PC-9 (cell line): ENCODE measurements at regions not wholly inside any gene's neighbourhood (a gene's known extent, or its start where the extent isn't known, plus 50 kb on each side); places are given as distances from the start of the nearest gene placed in this dataset.

Source experiments
- BruUV-seq: library from RNA; stranded (reverse); fragments of 400-500 nt; replicated peaks from 2 replicates; lab custom pipeline; 2021; lab: Mats Ljungman, UMichigan
- CTCF ChIA-PET: fragments of 300-600 bp; sonication (Branson Sonifier 250); formaldehyde crosslinking; loops from one replicate; lab custom pipeline; 2022; ENCODE audit warnings: antibody characterized with exemption; lab: Charles Lee
- POLR2A ChIA-PET: fragments of 300-600 bp; sonication (Branson Sonifier 250); formaldehyde crosslinking; loops from one replicate; lab custom pipeline; 2022; ENCODE audit warnings: antibody characterized with exemption; ENCODE audit not compliant: unreplicated experiment; lab: Charles Lee
- DNase-seq, 2 experiments: peaks; one replicate each; pipeline versions ENCODE4 v3.0.0 to v3.0.0-alpha.2; 2015 to 2022; ENCODE audit warnings: mixed read lengths in 1 of 2
- H2AFZ ChIP-seq: fragments of 200-600 bp; sonication (generic); 2 replicates; pipeline ENCODE4 v1.8.1; 2017; ENCODE audit warnings: antibody characterized with exemption
- H3F3A ChIP-seq: fragments of 200-600 bp; sonication (generic); 2 replicates; pipeline ENCODE4 v1.8.1; 2017; ENCODE audit warnings: antibody characterized with exemption, mild to moderate bottlenecking, low read depth; ENCODE audit not compliant: insufficient read depth
- H3K27ac ChIP-seq: fragments of 200-600 bp; sonication (generic); 2 replicates; pipeline ENCODE4 v1.6.1; 2016; ENCODE audit warnings: mixed run types
- H3K27me3 ChIP-seq: fragments of 200-600 bp; sonication (generic); 2 replicates; pipeline ENCODE4 v1.6.1; 2016; ENCODE audit warnings: low read depth, mixed run types; ENCODE audit not compliant: insufficient read depth
- H3K36me3 ChIP-seq: fragments of 200-600 bp; sonication (generic); 2 replicates; pipeline ENCODE4 v1.6.1; 2016; ENCODE audit warnings: low read depth, mixed run types
- H3K4me1 ChIP-seq: fragments of 200-600 bp; sonication (generic); replicated peaks from 2 replicates; pipeline ENCODE4 v1.6.1; 2016; ENCODE audit warnings: mixed run types; ENCODE audit not compliant: insufficient read depth
- H3K4me2 ChIP-seq: fragments of 200-600 bp; sonication (generic); 2 replicates; pipeline ENCODE4 v1.6.1; 2017; ENCODE audit warnings: mixed run types
- H3K4me3 ChIP-seq: fragments of 200-600 bp; sonication (generic); 2 replicates; pipeline ENCODE4 v1.6.1; 2016; ENCODE audit warnings: mixed run types
- H3K79me2 ChIP-seq: fragments of 200-600 bp; sonication (generic); 2 replicates; pipeline ENCODE4 v1.6.1; 2017; ENCODE audit warnings: low read depth, mixed run types
- H3K9me2 ChIP-seq: fragments of 200-600 bp; sonication (generic); 2 replicates; pipeline ENCODE4 v1.8.1; 2017; ENCODE audit warnings: mild to moderate bottlenecking; ENCODE audit not compliant: insufficient read depth
- H3K9me3 ChIP-seq: fragments of 200-600 bp; sonication (generic); 2 replicates; pipeline ENCODE4 v1.8.1; 2016; ENCODE audit warnings: low read depth; ENCODE audit not compliant: insufficient read depth
- H4K20me1 ChIP-seq: fragments of 200-600 bp; sonication (generic); 2 replicates; pipeline ENCODE4 v1.8.1; 2017; ENCODE audit not compliant: insufficient read depth
- CTCF ChIP-seq: fragments of 200-600 bp; sonication (generic); conservative IDR thresholded peaks from 2 replicates; pipeline ENCODE4 v1.6.1; 2017; ENCODE audit warnings: mixed run types, antibody characterized with exemption, mild to moderate bottlenecking, moderate library complexity
- EZH2 ChIP-seq: fragments of 200-600 bp; sonication (generic); IDR thresholded peaks from 2 replicates; pipeline ENCODE4 v1.8.0; 2017; ENCODE audit warnings: antibody characterized with exemption, low read depth
- intact Hi-C: fragments of 100-400 bp; cut with micrococcal nuclease; formaldehyde crosslinking; loops from one replicate; pipeline ENCODE4 v1.10.0; 2022; ENCODE audit not compliant: unreplicated experiment

- intact Hi-C loops, result no loop called here
- Histone ChIP-seq H3K4me2 (no peak overlapping the region), H3K4me1 (no peaks in the 10 kb centered on the region), H3K36me3 (no peaks in the 10 kb centered on the region), H4K20me1 (no peaks in the 10 kb centered on the region), H3K9me3 (no peaks in the 10 kb centered on the region), H3K9me2 (no peaks in the 10 kb centered on the region), H2AFZ (no peak overlapping the region), H3K27ac (no peak overlapping the region), H3K79me2 (no peaks in the 10 kb centered on the region), H3K27me3 (no peaks in the 10 kb centered on the region), H3K4me3 (no peak overlapping the region), H3F3A (no peaks in the 10 kb centered on the region)
- ChIA-PET POLR2A (interaction anchor here (0.5 kb wide), 1 partner anchor 8 kb away, joined by 3 read pairs; no protein-coding TSS in a partner anchor), CTCF (no interaction called here)
- no TSS peak for BruUV-seq
- no peak for TF ChIP-seq EZH2
- TF ChIP-seq CTCF, result no peak
- DNase-seq, result no peak
Measured at GRCh38 chr21:31566611-31567010, 92.9 kb upstream of the SOD1 start.

GRCh38 chr21:31566064-31566463 is 93.4 kb upstream of the SOD1 start:
- Histone ChIP-seq H3F3A (no peaks in the 10 kb centered on the region), H3K4me1 (no peaks in the 10 kb centered on the region), H2AFZ (no peak overlapping the region), H3K27me3 (no peaks in the 10 kb centered on the region), H3K4me2 (no peak overlapping the region), H4K20me1 (no peaks in the 10 kb centered on the region), H3K79me2 (no peaks in the 10 kb centered on the region), H3K9me3 (no peaks in the 10 kb centered on the region), H3K27ac (no peak overlapping the region), H3K36me3 (no peaks in the 10 kb centered on the region), H3K4me3 (no peak overlapping the region), H3K9me2 (no peaks in the 10 kb centered on the region)
- POLR2A ChIA-PET, result interaction anchor here (0.7 kb wide), 1 partner anchor 109 kb away, joined by 4 read pairs; no protein-coding TSS in a partner anchor
- TF ChIP-seq CTCF (no peak; the same call in 1 of the 2 replicates), EZH2 (no peak)
- no TSS peak for BruUV-seq
- DNase-seq, result no peak
- intact Hi-C loops, result no loop called here
- CTCF ChIA-PET, result no interaction called here

- H3K9me2 ChIP-seq, result no peaks in the 10 kb centered on the region
- H3K4me2 ChIP-seq, result no peak overlapping the region
- BruUV-seq, result no TSS peak
- no peak overlapping the region for H3K4me3 ChIP-seq
- no peak overlapping the region for H3K27ac ChIP-seq
- POLR2A ChIA-PET, result no interaction called here
- intact Hi-C loops, result no loop called here
- no peaks in the 10 kb centered on the region for H3K9me3 ChIP-seq
- H3K4me1 ChIP-seq, result no peaks in the 10 kb centered on the region; the same call in 1 of the 2 replicates
- no peaks in the 10 kb centered on the region for H4K20me1 ChIP-seq
- no peaks in the 10 kb centered on the region for H3K27me3 ChIP-seq
- H3K79me2 ChIP-seq, result no peaks in the 10 kb centered on the region
- no peak overlapping the region for H2AFZ ChIP-seq
- no peak for DNase-seq
- H3K36me3 ChIP-seq, result no peaks in the 10 kb centered on the region
- peaks cover 3% of the 10 kb centered on the region; the same call in 1 of the 2 replicates for H3F3A ChIP-seq
- CTCF ChIA-PET, result no interaction called here
- TF ChIP-seq CTCF (no peak), EZH2 (no peak)
Measured at GRCh38 chr21:31564439-31564838, 95.1 kb upstream of the SOD1 start.
